GM10248 (cell line): ENCODE measurements at regions not wholly inside any gene's neighbourhood (a gene's known extent, or its start where the extent isn't known, plus 50 kb on each side); places are given as distances from the start of the nearest gene placed in this dataset.
"Not testable (repeated sequence)": the region's sequence is repeated elsewhere in the genome, so short reads cannot be mapped to it uniquely, and the experiment has no call there.

Experiments
- CTCF ChIA-PET: fragments of 300-600 bp; sonication (Branson Sonifier 250); formaldehyde crosslinking; extraction: SDS; loops from one replicate; lab custom pipeline; 2021; ENCODE audit warnings: antibody characterized with exemption; lab: Yijun Ruan, JAX
- POLR2A ChIA-PET: fragments of 350-650 bp; sonication (Branson Sonifier 250); formaldehyde crosslinking; extraction: SDS; loops from one replicate; lab custom pipeline; 2020; ENCODE audit warnings: antibody characterized with exemption; lab: Yijun Ruan, JAX
- DNase-seq: peaks from one replicate; pipeline ENCODE4 v3.0.0; 2012; ENCODE audit errors: extremely low spot score
- TF ChIP-seq, protein P1 (sequence below): IDR thresholded peaks from 2 replicates; pipeline ENCODE4 v1.5.1; 2012; ENCODE audit warnings: mild to moderate bottlenecking, low read depth; ENCODE audit errors: extremely low read depth, missing control alignments, control extremely low read depth

- CTCF ChIA-PET: no interaction called here
- POLR2A ChIA-PET: no interaction called here
- DNase-seq: no peak
- TF ChIP-seq, protein P1, sequence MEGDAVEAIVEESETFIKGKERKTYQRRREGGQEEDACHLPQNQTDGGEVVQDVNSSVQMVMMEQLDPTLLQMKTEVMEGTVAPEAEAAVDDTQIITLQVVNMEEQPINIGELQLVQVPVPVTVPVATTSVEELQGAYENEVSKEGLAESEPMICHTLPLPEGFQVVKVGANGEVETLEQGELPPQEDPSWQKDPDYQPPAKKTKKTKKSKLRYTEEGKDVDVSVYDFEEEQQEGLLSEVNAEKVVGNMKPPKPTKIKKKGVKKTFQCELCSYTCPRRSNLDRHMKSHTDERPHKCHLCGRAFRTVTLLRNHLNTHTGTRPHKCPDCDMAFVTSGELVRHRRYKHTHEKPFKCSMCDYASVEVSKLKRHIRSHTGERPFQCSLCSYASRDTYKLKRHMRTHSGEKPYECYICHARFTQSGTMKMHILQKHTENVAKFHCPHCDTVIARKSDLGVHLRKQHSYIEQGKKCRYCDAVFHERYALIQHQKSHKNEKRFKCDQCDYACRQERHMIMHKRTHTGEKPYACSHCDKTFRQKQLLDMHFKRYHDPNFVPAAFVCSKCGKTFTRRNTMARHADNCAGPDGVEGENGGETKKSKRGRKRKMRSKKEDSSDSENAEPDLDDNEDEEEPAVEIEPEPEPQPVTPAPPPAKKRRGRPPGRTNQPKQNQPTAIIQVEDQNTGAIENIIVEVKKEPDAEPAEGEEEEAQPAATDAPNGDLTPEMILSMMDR: no peak
Observed at GRCh38 chrX:114075073-114075673, 508.7 kb upstream of the HTR2C start.

- TF ChIP-seq, protein P1: no peak
- no peak for DNase-seq
- CTCF ChIA-PET: no interaction called here
- POLR2A ChIA-PET: no interaction called here
Observed at GRCh38 chrX:114073926-114074325, 510.0 kb upstream of the HTR2C start.

GRCh38 chrX:114071412-114071811, 512.5 kb upstream of the HTR2C start:
- POLR2A ChIA-PET: no interaction called here
- TF ChIP-seq, protein P1: no peak
- no peak for DNase-seq
- CTCF ChIA-PET: no interaction called here

DNA sequence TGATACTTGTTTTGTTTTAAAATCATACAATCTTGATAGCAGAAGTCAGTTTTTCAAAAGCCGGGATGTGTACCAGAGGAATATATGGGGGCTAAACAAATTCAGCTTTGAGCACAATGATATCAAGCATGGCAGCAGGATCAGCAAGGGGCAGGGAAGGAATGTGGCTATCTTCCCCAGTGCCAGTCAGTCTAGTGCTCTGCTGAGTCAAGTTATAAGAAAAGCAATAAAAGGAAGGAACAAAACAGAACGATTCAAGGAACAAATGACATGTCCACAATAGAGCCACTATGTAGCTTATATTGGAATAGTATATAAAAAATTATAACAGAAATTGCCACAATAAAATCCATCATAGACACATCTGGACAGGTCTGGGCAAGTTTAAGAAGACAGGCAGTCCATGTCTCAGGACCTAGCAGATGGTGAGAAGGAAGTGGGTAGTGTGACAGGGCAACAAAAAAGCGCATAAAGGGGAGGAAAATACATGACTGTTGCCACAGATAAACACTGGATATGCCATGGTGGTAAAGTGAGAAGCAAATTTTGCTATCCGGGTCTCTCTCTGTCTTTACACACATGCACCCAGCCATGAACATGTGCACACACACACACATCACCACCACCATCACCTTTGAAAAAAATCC, 518.2 kb upstream of the HTR2C start:
- TF ChIP-seq, protein P1: no peak
- ChIA-PET POLR2A (no interaction called here), CTCF (no interaction called here)
- no peak for DNase-seq

- CTCF ChIA-PET: no interaction called here
- POLR2A ChIA-PET: no interaction called here
- TF ChIP-seq, protein P1: no peak
Observed at GRCh38 chrX:114061226-114061625, 522.7 kb upstream of the HTR2C start.

DNA sequence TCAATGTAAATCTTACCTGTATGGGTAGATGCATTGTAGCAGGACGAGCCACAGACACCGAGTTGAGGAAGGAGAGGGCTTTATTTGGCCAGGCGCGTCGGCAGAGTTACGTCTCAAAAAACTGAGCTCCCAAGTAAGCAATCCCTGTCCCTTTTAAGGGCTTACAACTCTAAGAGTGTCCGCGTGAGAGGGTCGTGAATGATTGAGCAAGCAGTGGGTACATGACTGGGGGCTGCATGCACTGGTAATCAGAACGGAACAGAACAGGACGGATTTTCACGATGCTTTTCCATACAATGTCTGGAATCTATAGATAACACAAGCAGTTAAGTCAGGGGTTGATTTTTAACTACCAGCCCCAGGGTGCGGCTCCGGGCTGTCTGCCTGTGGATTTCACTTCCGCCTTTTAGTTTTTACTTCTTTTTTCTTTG, 524.9 kb upstream of the HTR2C start:
- TF ChIP-seq, protein P1: no peak
- ChIA-PET CTCF (no interaction called here), POLR2A (no interaction called here)
- no peak for DNase-seq

More at GRCh38 chrX:114061226-114061625, 522.7 kb upstream of the HTR2C start:
- no peak for DNase-seq

DNA sequence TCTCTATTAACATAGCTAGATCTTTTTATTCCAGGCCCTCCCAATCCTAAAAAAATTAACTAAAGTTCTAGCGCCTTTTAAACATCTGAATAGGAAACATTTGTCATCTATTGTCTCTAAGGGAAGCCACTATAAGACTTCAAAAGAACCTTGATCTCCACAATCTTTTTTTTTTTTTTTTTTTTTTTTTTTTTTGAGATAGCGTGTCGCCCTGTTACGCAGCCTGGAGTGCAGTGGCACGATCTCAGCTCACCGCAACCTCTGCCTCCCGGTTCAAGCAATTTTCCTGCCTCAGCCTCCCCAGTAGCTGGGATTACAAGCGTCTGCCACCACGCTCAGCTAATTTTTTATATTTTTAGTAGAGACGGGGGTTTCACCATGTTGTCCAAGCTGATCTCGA, 526.5 kb upstream of the HTR2C start:
- CTCF ChIA-PET, POLR2A ChIA-PET, DNase-seq: not testable (repeated sequence)
